SIG-M5 treated with dmso at 0.1 percent for 504 hours (cell line): ENCODE measurements at regions not wholly inside any gene's neighbourhood (a gene's known extent, or its start where the extent isn't known, plus 50 kb on each side); places are given as distances from the start of the nearest gene placed in this dataset.

ENCODE experiments used
- DNase-seq: peaks from one replicate; lab custom pipeline; 2025; ENCODE audit not compliant: unreplicated experiment; lab: John Stamatoyannopoulos, UW

GRCh38 chr10:1933215-1933614, 195.9 kb upstream of the ADARB2 start:
- no peak for DNase-seq

DNA sequence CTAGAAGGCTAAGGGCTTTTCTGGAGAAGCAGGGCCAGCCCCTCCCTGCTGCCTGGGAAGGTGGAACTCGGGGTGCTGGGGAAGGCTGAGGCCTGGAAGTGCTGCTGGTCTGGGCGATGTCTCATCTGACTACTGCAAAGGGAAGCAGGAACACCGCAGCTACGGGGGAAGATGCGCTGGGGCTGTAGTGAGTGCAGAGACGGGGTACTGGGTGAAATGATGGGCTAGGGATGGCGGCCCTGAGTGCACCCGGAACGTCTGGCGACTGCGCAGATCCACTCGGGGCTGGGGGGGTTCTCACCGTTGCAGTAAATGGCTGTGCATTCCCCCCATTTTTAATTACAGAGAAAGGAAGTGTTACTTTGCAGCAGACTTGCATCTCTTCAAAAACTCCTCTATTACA, 195.4 kb upstream of the ADARB2 start:
- DNase-seq, result no peak

GRCh38 chr10:1928606-1929005, 191.3 kb upstream of the ADARB2 start:
- DNase-seq, result no peak

DNA sequence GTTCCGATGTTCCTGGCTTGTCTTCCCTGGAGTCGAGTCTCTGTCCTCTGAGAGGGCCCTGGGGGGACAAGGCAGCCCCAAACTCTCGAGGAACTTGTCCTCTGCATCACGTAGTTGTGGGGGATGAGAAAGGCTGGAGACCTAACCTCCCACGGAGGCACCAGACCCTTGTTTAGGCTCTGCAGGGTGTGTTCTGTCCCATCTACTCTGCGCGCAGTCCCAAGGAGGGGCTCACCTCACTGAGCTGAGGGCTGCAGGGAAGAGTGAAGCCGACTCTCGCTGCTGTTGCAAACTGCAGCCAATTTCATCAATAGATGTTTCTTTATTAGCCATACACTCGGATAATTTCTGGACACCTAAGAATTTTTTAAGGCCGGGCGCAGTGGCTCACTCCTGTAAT, 186.7 kb upstream of the ADARB2 start:
- DNase-seq, result no peak

- no peak for DNase-seq
Observed at GRCh38 chr10:1923586-1923985, 186.3 kb upstream of the ADARB2 start.

- DNase-seq, result no peak
Observed at GRCh38 chr10:1920941-1921340, 183.6 kb upstream of the ADARB2 start.

DNA sequence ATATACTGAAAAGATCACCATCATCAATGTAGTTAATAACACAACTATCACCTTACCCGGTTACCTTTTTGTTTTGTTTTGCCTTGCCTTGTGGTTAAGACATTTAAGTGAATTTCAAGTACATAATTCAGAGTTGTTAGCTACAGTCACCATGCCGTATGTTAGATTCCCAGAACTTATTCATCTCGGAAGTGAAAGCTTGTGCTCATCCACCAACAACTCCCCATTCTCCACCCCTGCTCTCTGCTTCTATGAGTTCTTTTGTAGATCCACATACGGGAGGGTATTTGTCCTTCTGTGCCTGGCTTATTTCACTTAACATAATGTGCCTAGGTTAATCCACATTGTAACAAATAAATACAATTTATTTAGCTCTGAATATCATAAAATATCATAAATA, 182.8 kb upstream of the ADARB2 start:
- DNase-seq, result no peak

DNA sequence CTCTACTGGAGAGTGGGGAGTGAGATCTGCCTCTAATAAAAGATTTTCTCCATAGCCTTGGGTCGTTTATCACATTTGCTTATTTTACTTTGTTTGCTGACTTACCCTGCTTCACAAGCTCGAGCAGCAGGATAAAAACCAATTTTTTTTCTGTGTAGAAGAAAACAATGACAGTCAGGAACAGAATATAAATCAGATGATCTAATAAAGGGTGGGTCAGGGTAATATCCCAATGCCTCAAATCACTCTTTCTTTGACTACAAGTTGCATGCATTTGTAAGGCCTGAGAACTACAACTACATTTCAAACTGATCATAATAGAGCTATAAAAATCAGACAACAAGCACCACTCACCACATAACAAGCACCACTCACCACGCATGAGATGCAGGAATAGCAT, 174.4 kb upstream of the ADARB2 start:
- DNase-seq, result no peak

DNA sequence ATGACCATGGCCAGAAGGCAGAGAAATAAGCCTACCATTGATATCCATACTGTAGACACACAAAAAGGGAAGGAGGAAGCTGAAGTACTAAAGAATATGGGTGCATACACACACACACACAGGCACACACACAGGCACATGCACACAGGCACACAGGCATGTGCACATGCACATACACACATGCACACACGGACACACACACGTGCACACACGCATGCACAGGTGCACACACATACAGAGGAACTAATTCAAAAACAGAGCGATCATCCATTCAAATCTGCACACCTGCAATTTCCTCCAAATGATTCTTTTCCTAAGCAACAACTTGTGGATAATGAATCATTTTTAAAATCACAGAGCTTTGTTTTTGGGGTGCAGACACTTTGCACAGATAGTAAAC, 166.7 kb upstream of the ADARB2 start:
- no peak for DNase-seq

- DNase-seq, result no peak
Observed at GRCh38 chr10:1896153-1896552, 158.8 kb upstream of the ADARB2 start.

DNA sequence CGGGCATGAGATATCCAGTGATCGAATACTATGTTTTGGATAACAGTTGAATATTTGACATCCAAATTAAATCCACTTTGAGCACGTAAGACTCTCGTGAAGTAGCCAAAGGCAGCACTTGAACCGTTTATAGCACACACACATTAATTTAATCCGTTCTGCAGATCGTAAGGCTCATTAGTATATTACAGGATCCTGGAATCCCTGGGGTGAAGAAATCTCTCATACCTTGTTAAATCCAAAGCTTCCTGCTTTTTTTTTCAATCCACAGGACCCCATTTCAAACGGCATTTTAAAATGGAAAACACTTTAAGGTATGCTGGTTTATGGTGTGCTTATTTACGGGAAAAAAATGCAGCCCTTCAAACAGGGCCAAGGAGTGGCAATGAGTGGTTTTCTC, 158.4 kb upstream of the ADARB2 start:
- no peak for DNase-seq

GRCh38 chr10:1894912-1895311, 157.6 kb upstream of the ADARB2 start:
- DNase-seq, result no peak

GRCh38 chr10:1893941-1894340, 156.6 kb upstream of the ADARB2 start:
- no peak for DNase-seq

GRCh38 chr10:1886039-1886438, 148.7 kb upstream of the ADARB2 start:
- DNase-seq, result no peak

GRCh38 chr10:1882728-1883127, 145.4 kb upstream of the ADARB2 start:
- DNase-seq, result no peak

GRCh38 chr10:1882180-1882579, 144.9 kb upstream of the ADARB2 start:
- DNase-seq, result no peak

- no peak for DNase-seq
Observed at GRCh38 chr10:1881636-1882035, 144.3 kb upstream of the ADARB2 start.

DNA sequence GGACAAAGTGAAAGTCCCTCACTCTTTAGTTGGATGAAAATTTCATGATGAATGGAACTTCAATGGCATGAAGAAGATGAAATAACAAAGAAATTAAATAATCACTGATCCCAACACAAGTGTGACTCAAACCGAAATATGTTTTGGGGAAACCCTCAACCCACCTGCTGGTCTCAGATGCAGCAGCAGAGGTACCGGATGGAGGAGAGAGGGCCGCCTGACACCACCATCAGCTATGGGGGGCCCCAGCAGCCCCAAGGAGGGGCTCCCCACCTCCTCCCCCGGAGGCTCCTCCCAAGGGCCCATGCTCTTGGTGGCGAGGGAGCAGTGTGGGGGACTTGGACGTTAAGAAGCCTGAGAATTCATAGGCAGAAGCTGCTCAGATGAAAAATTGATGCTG, 137.2 kb upstream of the ADARB2 start:
- no peak for DNase-seq

- DNase-seq, result no peak
Observed at GRCh38 chr10:1873661-1874315, 136.5 kb upstream of the ADARB2 start.

DNA sequence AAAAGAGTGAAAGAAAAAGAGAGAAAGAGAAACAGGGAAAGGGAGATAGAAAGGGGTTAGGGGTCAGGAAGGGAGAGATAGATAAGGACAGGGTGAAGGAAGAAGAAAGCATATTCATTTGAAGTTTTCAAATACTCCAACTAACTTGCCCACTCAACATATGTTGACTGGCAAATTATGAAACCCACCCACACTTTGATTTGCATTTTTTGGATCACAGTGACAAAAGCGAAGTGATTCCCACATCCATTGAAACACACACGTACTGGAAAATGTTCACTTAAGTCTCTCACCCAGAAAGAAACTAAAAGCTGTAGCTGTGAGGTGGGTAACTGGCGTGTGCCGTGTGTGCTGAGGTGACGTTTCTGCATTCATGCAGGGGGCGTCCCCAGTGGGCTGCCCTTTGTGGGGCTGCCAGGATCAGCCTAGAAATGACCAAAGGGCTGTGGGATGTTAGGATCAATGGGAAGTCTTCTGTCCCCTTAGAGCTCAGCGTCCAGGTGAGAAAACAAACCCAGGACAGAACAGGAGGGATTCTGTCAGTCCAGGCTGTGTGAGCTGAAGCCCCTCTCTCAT, 134.9 kb upstream of the ADARB2 start:
- DNase-seq, result no peak

GRCh38 chr10:1870491-1870890, 133.2 kb upstream of the ADARB2 start:
- DNase-seq, result no peak

- DNase-seq, result no peak
Observed at GRCh38 chr10:1869861-1870260, 132.5 kb upstream of the ADARB2 start.

- no peak for DNase-seq
Observed at GRCh38 chr10:1860351-1860750, 123.0 kb upstream of the ADARB2 start.
